ENCODE measurements at regions not wholly inside any gene's neighbourhood (a gene's known extent, or its start where the extent isn't known, plus 50 kb on each side); places are given as distances from the start of the nearest gene placed in this dataset.

GRCh38 chr2:8588831-8589191 lies 93.0 kb upstream of the ID2 start:
- no peaks in the 10 kb centered on the region for H3K27me3 ChIP-seq (ENCODE audit: control insufficient read depth in 2 of 2, insufficient read depth in 2 of 2, low read length in 2 of 2)
- no peak for DNase-seq
- peak overlapping the region in 1 of 7 donors; percentile 82 for H3K27ac Mint-ChIP-seq
- no peaks in the 10 kb centered on the region for H3K36me3 Mint-ChIP-seq
- no peaks in the 10 kb centered on the region for H3K36me3 ChIP-seq (replicated peaks in 1 of 2; ENCODE audit: control insufficient read depth in 1 of 2, insufficient read depth in 2 of 2, low read length in 2 of 2)
- H3K4me2 ChIP-seq (replicated peaks; ENCODE audit: extremely low read depth, low read length, poor library complexity, severe bottlenecking): no peak overlapping the region
- intact Hi-C loops (cut with micrococcal nuclease): no loop called here
- H3K4me1 ChIP-seq (ENCODE audit: control insufficient read depth in 1 of 2, insufficient read depth in 2 of 2, low read length in 2 of 2): peaks cover 9 to 18% of the 10 kb centered on the region in 2 donors
- H4K20me1 ChIP-seq (ENCODE audit: insufficient read depth, low read length): no peaks in the 10 kb centered on the region
- H3K9me3 ChIP-seq (replicated peaks in 1 of 2; ENCODE audit: control insufficient read depth in 1 of 2, insufficient read depth in 1 of 2, low read length in 2 of 2): no peaks in the 10 kb centered on the region
- H3K4me1 Mint-ChIP-seq: peaks cover 17% of the 10 kb centered on the region
- no peaks in the 10 kb centered on the region for H3K9me3 Mint-ChIP-seq
- H3K27me3 Mint-ChIP-seq (ENCODE audit: low read depth in 3 of 3): peaks cover 5 to 13% (median 13%) of the 10 kb centered on the region in 3 donors
- H3K4me3 ChIP-seq (replicated peaks in 1 of 3; ENCODE audit: low read depth in 2 of 3, low read length in 3 of 3): no peak overlapping the region
- 90% methylated on average over 2 of the region's 6 CpGs for WGBS (ENCODE audit: insufficient coverage)
- H3K9ac ChIP-seq (ENCODE audit: insufficient read depth, low read length, poor library complexity, severe bottlenecking): no peak overlapping the region
- H3K79me2 ChIP-seq (ENCODE audit: insufficient read depth, low read length): no peaks in the 10 kb centered on the region
- no peak overlapping the region for H2AFZ ChIP-seq (ENCODE audit: insufficient read depth, low read depth, low read length, poor library complexity, severe bottlenecking)
- no peak overlapping the region for H3K27ac ChIP-seq (ENCODE audit: low read depth in 1 of 2, low read length in 2 of 2)
- TF ChIP-seq, protein P1, sequence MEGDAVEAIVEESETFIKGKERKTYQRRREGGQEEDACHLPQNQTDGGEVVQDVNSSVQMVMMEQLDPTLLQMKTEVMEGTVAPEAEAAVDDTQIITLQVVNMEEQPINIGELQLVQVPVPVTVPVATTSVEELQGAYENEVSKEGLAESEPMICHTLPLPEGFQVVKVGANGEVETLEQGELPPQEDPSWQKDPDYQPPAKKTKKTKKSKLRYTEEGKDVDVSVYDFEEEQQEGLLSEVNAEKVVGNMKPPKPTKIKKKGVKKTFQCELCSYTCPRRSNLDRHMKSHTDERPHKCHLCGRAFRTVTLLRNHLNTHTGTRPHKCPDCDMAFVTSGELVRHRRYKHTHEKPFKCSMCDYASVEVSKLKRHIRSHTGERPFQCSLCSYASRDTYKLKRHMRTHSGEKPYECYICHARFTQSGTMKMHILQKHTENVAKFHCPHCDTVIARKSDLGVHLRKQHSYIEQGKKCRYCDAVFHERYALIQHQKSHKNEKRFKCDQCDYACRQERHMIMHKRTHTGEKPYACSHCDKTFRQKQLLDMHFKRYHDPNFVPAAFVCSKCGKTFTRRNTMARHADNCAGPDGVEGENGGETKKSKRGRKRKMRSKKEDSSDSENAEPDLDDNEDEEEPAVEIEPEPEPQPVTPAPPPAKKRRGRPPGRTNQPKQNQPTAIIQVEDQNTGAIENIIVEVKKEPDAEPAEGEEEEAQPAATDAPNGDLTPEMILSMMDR (IDR thresholded peaks at IDR 0.05): no peak
- no peak overlapping the region for H3K4me3 Mint-ChIP-seq

DNA sequence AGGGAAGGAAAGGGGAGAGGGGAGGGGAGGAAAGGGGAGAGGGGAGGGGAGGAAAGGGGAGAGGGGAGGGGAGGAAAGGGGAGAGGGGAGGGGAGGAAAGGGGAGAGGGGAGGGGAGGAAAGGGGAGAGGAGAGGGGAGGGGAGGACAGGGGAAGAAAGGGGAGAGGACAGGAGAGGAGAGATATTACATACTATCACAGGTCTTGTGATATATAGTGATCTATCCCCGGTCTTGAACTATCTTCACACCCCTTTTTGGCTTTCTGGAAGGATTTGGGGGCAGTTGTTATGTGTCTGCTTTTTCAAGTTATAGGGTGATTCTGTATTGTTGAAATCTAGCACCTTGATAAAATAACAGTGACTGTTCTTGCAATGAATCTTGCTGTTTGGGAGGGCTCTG lies 92.1 kb upstream of the ID2 start:
- H3K27me3 ChIP-seq (ENCODE audit: control insufficient read depth in 2 of 2, insufficient read depth in 2 of 2, low read length in 2 of 2): no peaks in the 10 kb centered on the region
- no peak overlapping the region for H3K27ac Mint-ChIP-seq
- intact Hi-C loops (cut with micrococcal nuclease): no loop called here

More for the DNA sequence above, 92.1 kb upstream of the ID2 start:
- no peak overlapping the region for H3K4me2 ChIP-seq (replicated peaks; ENCODE audit: extremely low read depth, low read length, poor library complexity, severe bottlenecking)
- no peak overlapping the region for H3K27ac ChIP-seq (ENCODE audit: low read depth in 1 of 2, low read length in 2 of 2)
- peaks cover 0 to 9% of the 10 kb centered on the region in 2 donors for H3K4me1 ChIP-seq (ENCODE audit: control insufficient read depth in 1 of 2, insufficient read depth in 2 of 2, low read length in 2 of 2)
- no CpG with 5 or more reads among the region's 1 CpG for WGBS (ENCODE audit: insufficient coverage)
- no peaks in the 10 kb centered on the region for H3K9me3 ChIP-seq (replicated peaks in 1 of 2; ENCODE audit: control insufficient read depth in 1 of 2, insufficient read depth in 1 of 2, low read length in 2 of 2)
- H3K36me3 ChIP-seq (replicated peaks in 1 of 2; ENCODE audit: control insufficient read depth in 1 of 2, insufficient read depth in 2 of 2, low read length in 2 of 2): no peaks in the 10 kb centered on the region
- DNase-seq: no peak
- no peaks in the 10 kb centered on the region for H4K20me1 ChIP-seq (ENCODE audit: insufficient read depth, low read length)
- Mint-ChIP-seq H3K36me3 (no peaks in the 10 kb centered on the region), H3K9me3 (no peaks in the 10 kb centered on the region), H3K4me3 (no peak overlapping the region), H3K4me1 (peaks cover 9% of the 10 kb centered on the region), H3K27me3 (ENCODE audit: low read depth in 3 of 3) (peaks cover 5 to 13% (median 12%) of the 10 kb centered on the region in 3 donors)
- H3K79me2 ChIP-seq (ENCODE audit: insufficient read depth, low read length): no peaks in the 10 kb centered on the region
- no peak overlapping the region for H3K9ac ChIP-seq (ENCODE audit: insufficient read depth, low read length, poor library complexity, severe bottlenecking)
- TF ChIP-seq, protein P1 (IDR thresholded peaks at IDR 0.05): no peak
- no peak overlapping the region for H3K4me3 ChIP-seq (replicated peaks in 1 of 3; ENCODE audit: low read depth in 2 of 3, low read length in 3 of 3)
- H2AFZ ChIP-seq (ENCODE audit: insufficient read depth, low read depth, low read length, poor library complexity, severe bottlenecking): no peak overlapping the region

Data from CD14-positive monocyte (primary cell).